Lower leg skin (tissue), 3 donors: ENCODE measurements at regions not wholly inside any gene's neighbourhood (a gene's known extent, or its start where the extent isn't known, plus 50 kb on each side); places are given as distances from the start of the nearest gene placed in this dataset.

ENCODE experiments used
- CTCF ChIP-seq, 3 donors: fragments of 450-650 bp; IDR thresholded peaks; one replicate each; pipeline ENCODE4 v1.5.1; 2016; ENCODE audit warnings: antibody characterized with exemption in 3 of 3, mild to moderate bottlenecking in 3 of 3, moderate library complexity in 2 of 3
- POLR2A ChIP-seq, 2 donors: fragments of 450-650 bp; IDR thresholded peaks; one replicate each; pipeline ENCODE4 v1.6.1; 2016 to 2017; ENCODE audit warnings: antibody characterized with exemption in 2 of 2, mild to moderate bottlenecking in 1 of 2, moderate library complexity in 1 of 2

- TF ChIP-seq CTCF (IDR thresholded peaks at IDR 0.05) = no peak
- no peak for TF ChIP-seq POLR2A (IDR thresholded peaks at IDR 0.05)
Observed at GRCh38 chr21:27086186-27086585, 119.3 kb upstream of the ADAMTS5 start.
